WTC11 (cell line): ENCODE measurements at regions not wholly inside any gene's neighbourhood (a gene's known extent, or its start where the extent isn't known, plus 50 kb on each side); places are given as distances from the start of the nearest gene placed in this dataset.

ENCODE experiments used
- ATAC-seq: fragments of 200-7000 bp; cut with Tn5 transposase; 2 replicates; pipeline ENCODE4 v1.10.0; 2021; ENCODE audit warnings: mild to moderate bottlenecking, moderate library complexity
- CTCF ChIA-PET: fragments of 300-600 bp; sonication (Branson Sonifier 250); formaldehyde crosslinking; loops from one replicate; lab custom pipeline; 2021; ENCODE audit warnings: antibody characterized with exemption; lab: Charles Lee
- POLR2A ChIA-PET: fragments of 350-600 bp; sonication (Branson Sonifier 250); formaldehyde crosslinking; loops from one replicate; lab custom pipeline; 2021; ENCODE audit warnings: antibody characterized with exemption; lab: Charles Lee
- DNase-seq: peaks from one replicate; pipeline ENCODE4 v3.0.0; 2021; ENCODE audit warnings: low spot score
- H3K27ac Mint-ChIP-seq: 2 replicates; pipeline ENCODE4 v1.8.0; 2021; ENCODE audit warnings: mixed read lengths
- H3K27me3 Mint-ChIP-seq: 2 replicates; pipeline ENCODE4 v1.8.0; 2021; ENCODE audit warnings: low read depth, mild to moderate bottlenecking, moderate library complexity, mixed read lengths
- H3K36me3 Mint-ChIP-seq: 2 replicates; pipeline ENCODE4 v1.8.0; 2021; ENCODE audit warnings: mixed read lengths
- H3K4me1 Mint-ChIP-seq: 2 replicates; pipeline ENCODE4 v1.8.0; 2022; ENCODE audit warnings: mixed read lengths
- H3K4me3 Mint-ChIP-seq: 2 replicates; pipeline ENCODE4 v1.8.0; 2021; ENCODE audit warnings: mild to moderate bottlenecking, moderate library complexity, mixed read lengths
- H3K9me3 Mint-ChIP-seq: 2 replicates; pipeline ENCODE4 v1.8.0; 2021; ENCODE audit warnings: mixed read lengths
- ERG ChIP-seq: fragments of 250-450 bp; sonication (Bioruptor Pico); IDR thresholded peaks from 2 replicates; pipeline ENCODE4 v1.8.0; 2021; ENCODE audit warnings: mild to moderate bottlenecking
- FOXJ3 ChIP-seq: sonication (generic); formaldehyde crosslinking; IDR thresholded peaks from 2 replicates; pipeline ENCODE4 v1.9.0; 2021; ENCODE audit warnings: missing genetic modification reagents, mild to moderate bottlenecking, borderline replicate concordance
- FOXK1 ChIP-seq: sonication (generic); formaldehyde crosslinking; IDR thresholded peaks from 2 replicates; pipeline ENCODE4 v1.8.0; 2022; ENCODE audit warnings: mild to moderate bottlenecking, moderate library complexity, missing genetic modification reagents
- IRF2 ChIP-seq: sonication (generic); formaldehyde crosslinking; IDR thresholded peaks from 2 replicates; pipeline ENCODE4 v1.8.0; 2022; ENCODE audit warnings: low read depth, missing genetic modification reagents, borderline replicate concordance
- JUN ChIP-seq: sonication (generic); formaldehyde crosslinking; IDR thresholded peaks from 2 replicates; pipeline ENCODE4 v1.8.0; 2023; ENCODE audit warnings: mild to moderate bottlenecking, missing genetic modification reagents
- KAT7 ChIP-seq: sonication (generic); formaldehyde crosslinking; IDR thresholded peaks from 2 replicates; pipeline ENCODE4 v1.8.1; 2023; ENCODE audit warnings: missing genetic modification reagents, mild to moderate bottlenecking, borderline replicate concordance
- MXD4 ChIP-seq: fragments of 250-450 bp; sonication (Bioruptor Pico); IDR thresholded peaks from 2 replicates; pipeline ENCODE4 v1.8.0; 2021; ENCODE audit warnings: mild to moderate bottlenecking, moderate library complexity, borderline replicate concordance
- NFE2L1 ChIP-seq: sonication (generic); formaldehyde crosslinking; IDR thresholded peaks from 2 replicates; pipeline ENCODE4 v1.8.1; 2023; ENCODE audit warnings: missing genetic modification reagents
- PREB ChIP-seq: sonication (generic); formaldehyde crosslinking; IDR thresholded peaks from 2 replicates; pipeline ENCODE4 v1.8.1; 2022; ENCODE audit warnings: mild to moderate bottlenecking, missing genetic modification reagents, moderate library complexity, borderline replicate concordance
- SMAD3 ChIP-seq: sonication (generic); formaldehyde crosslinking; IDR thresholded peaks from 2 replicates; pipeline ENCODE4 v1.8.0; 2022; ENCODE audit warnings: missing genetic modification reagents, mild to moderate bottlenecking, borderline replicate concordance
- SMAD4 ChIP-seq: sonication (generic); formaldehyde crosslinking; IDR thresholded peaks from 2 replicates; pipeline ENCODE4 v1.8.0; 2022; ENCODE audit warnings: mild to moderate bottlenecking, missing genetic modification reagents
- TP53 ChIP-seq: sonication (generic); formaldehyde crosslinking; IDR thresholded peaks from 2 replicates; pipeline ENCODE4 v1.8.1; 2023; ENCODE audit warnings: mild to moderate bottlenecking, missing genetic modification reagents
- ZNF219 ChIP-seq: sonication (generic); formaldehyde crosslinking; IDR thresholded peaks from 2 replicates; pipeline ENCODE4 v1.8.0; 2023; ENCODE audit warnings: missing genetic modification reagents, mild to moderate bottlenecking, borderline replicate concordance
- ZNF232 ChIP-seq: sonication (generic); formaldehyde crosslinking; IDR thresholded peaks from 2 replicates; pipeline ENCODE4 v1.8.0; 2022; ENCODE audit warnings: mild to moderate bottlenecking, missing genetic modification reagents
- ZNF263 ChIP-seq: sonication (generic); formaldehyde crosslinking; IDR thresholded peaks from 2 replicates; pipeline ENCODE4 v1.8.1; 2022; ENCODE audit warnings: low read depth, mild to moderate bottlenecking, moderate library complexity, missing genetic modification reagents
- ZNF512 ChIP-seq: sonication (generic); formaldehyde crosslinking; IDR thresholded peaks from 2 replicates; pipeline ENCODE4 v1.8.1; 2022; ENCODE audit warnings: missing genetic modification reagents, borderline replicate concordance
- TF ChIP-seq, protein P1 (sequence below): sonication (generic); formaldehyde crosslinking; IDR thresholded peaks from 2 replicates; pipeline ENCODE4 v1.8.1; 2022; ENCODE audit warnings: mild to moderate bottlenecking, moderate library complexity, missing genetic modification reagents
- TF ChIP-seq, protein P2 (sequence below): sonication (generic); formaldehyde crosslinking; conservative IDR thresholded peaks from 2 replicates; pipeline ENCODE4 v1.8.1; 2023; ENCODE audit warnings: mild to moderate bottlenecking, low read depth, missing genetic modification reagents, moderate library complexity

- Mint-ChIP-seq H3K27me3 (no peaks in the 10 kb centered on the region), H3K36me3 (no peaks in the 10 kb centered on the region), H3K9me3 (peaks cover 11% of the 10 kb centered on the region), H3K4me3 (no peak overlapping the region), H3K27ac (no peak overlapping the region), H3K4me1 (no peaks in the 10 kb centered on the region)
- TF ChIP-seq SMAD4 (CRISPR knock-in tag) (no peak), FOXK1 (CRISPR knock-in tag) (no peak), MXD4 (CRISPR knock-in tag) (no peak), NFE2L1 (CRISPR knock-in tag) (no peak), ZNF232 (CRISPR knock-in tag) (no peak), PREB (CRISPR knock-in tag) (no peak), IRF2 (no peak), KAT7 (no peak), ZNF512 (no peak), ERG (CRISPR knock-in tag) (no peak)
- TF ChIP-seq, protein P1, sequence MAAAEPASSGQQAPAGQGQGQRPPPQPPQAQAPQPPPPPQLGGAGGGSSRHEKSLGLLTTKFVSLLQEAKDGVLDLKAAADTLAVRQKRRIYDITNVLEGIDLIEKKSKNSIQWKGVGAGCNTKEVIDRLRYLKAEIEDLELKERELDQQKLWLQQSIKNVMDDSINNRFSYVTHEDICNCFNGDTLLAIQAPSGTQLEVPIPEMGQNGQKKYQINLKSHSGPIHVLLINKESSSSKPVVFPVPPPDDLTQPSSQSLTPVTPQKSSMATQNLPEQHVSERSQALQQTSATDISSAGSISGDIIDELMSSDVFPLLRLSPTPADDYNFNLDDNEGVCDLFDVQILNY (CRISPR knock-in tag): no peak
- ChIA-PET CTCF (no interaction called here), POLR2A (no interaction called here)
- no peak for ATAC-seq
- DNase-seq: no peak
Observed at GRCh38 chr9:107090218-107090617, 192.9 kb upstream of the RAD23B start.

- DNase-seq (no peak), ATAC-seq (no peak)
- Mint-ChIP-seq H3K4me1 (no peaks in the 10 kb centered on the region), H3K4me3 (no peak overlapping the region), H3K27ac (no peak overlapping the region), H3K27me3 (no peaks in the 10 kb centered on the region), H3K36me3 (no peaks in the 10 kb centered on the region), H3K9me3 (peaks cover 11% of the 10 kb centered on the region)
- ChIA-PET POLR2A (no interaction called here), CTCF (no interaction called here)
- no peak for TF ChIP-seq JUN (CRISPR knock-in tag)
- TF ChIP-seq SMAD3 (CRISPR knock-in tag): no peak
- no peak for TF ChIP-seq ZNF263 (CRISPR knock-in tag)
- TF ChIP-seq ZNF219: no peak
Observed at GRCh38 chr9:107093365-107094060, 189.6 kb upstream of the RAD23B start.

- DNase-seq (no peak), ATAC-seq (no peak)
- Mint-ChIP-seq H3K27ac (no peak overlapping the region), H3K27me3 (no peaks in the 10 kb centered on the region), H3K4me3 (no peak overlapping the region), H3K36me3 (no peaks in the 10 kb centered on the region), H3K9me3 (peaks cover 11% of the 10 kb centered on the region), H3K4me1 (no peaks in the 10 kb centered on the region)
- CTCF ChIA-PET: no interaction called here
- POLR2A ChIA-PET: no interaction called here
- no peak for TF ChIP-seq ZNF219
- TF ChIP-seq TP53: no peak
- TF ChIP-seq, protein P1 (CRISPR knock-in tag): no peak
- TF ChIP-seq FOXJ3 (CRISPR knock-in tag): no peak
- no peak for TF ChIP-seq SMAD3 (CRISPR knock-in tag)
- TF ChIP-seq, protein P2, sequence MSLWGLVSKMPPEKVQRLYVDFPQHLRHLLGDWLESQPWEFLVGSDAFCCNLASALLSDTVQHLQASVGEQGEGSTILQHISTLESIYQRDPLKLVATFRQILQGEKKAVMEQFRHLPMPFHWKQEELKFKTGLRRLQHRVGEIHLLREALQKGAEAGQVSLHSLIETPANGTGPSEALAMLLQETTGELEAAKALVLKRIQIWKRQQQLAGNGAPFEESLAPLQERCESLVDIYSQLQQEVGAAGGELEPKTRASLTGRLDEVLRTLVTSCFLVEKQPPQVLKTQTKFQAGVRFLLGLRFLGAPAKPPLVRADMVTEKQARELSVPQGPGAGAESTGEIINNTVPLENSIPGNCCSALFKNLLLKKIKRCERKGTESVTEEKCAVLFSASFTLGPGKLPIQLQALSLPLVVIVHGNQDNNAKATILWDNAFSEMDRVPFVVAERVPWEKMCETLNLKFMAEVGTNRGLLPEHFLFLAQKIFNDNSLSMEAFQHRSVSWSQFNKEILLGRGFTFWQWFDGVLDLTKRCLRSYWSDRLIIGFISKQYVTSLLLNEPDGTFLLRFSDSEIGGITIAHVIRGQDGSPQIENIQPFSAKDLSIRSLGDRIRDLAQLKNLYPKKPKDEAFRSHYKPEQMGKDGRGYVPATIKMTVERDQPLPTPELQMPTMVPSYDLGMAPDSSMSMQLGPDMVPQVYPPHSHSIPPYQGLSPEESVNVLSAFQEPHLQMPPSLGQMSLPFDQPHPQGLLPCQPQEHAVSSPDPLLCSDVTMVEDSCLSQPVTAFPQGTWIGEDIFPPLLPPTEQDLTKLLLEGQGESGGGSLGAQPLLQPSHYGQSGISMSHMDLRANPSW (CRISPR knock-in tag): no peak
- TF ChIP-seq ERG (CRISPR knock-in tag): no peak
Observed at GRCh38 chr9:107094370-107094769, 188.7 kb upstream of the RAD23B start.
